ENCODE measurements at regions not wholly inside any gene's neighbourhood (a gene's known extent, or its start where the extent isn't known, plus 50 kb on each side); places are given as distances from the start of the nearest gene placed in this dataset.
"Not testable (repeated sequence)": the region's sequence is repeated elsewhere in the genome, so short reads cannot be mapped to it uniquely, and the experiment has no call there.

DNA sequence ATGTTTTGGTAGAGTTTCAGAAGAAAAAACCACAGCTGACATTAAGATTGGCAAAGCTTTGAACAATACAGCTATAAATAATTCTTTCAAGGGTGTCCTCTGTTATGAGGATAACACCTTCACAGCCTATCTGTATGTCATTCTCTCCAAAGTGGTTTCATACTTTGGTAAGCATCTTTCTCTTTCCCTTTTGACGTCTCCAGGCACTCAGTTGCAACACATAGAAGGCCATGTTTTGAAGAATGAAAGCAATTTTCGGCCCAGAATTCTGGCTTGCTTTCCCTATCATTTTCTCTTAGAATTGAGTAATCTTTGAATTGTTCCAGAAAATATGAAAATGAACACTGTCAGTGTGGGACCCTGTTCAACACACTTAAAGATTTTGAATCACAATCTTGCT is 200.0 kb upstream of the CBLB start:
- Mint-ChIP-seq H3K27me3 (ENCODE audit: low read depth, poor library complexity) (no peaks in the 10 kb centered on the region), H3K4me1 (no peaks in the 10 kb centered on the region), H3K27ac (no peak overlapping the region), H3K36me3 (ENCODE audit: low read depth) (no peaks in the 10 kb centered on the region), H3K9me3 (peaks cover 32% of the 10 kb centered on the region), H3K4me3 (no peak overlapping the region)
- no peak for DNase-seq
- TF ChIP-seq, protein P1, sequence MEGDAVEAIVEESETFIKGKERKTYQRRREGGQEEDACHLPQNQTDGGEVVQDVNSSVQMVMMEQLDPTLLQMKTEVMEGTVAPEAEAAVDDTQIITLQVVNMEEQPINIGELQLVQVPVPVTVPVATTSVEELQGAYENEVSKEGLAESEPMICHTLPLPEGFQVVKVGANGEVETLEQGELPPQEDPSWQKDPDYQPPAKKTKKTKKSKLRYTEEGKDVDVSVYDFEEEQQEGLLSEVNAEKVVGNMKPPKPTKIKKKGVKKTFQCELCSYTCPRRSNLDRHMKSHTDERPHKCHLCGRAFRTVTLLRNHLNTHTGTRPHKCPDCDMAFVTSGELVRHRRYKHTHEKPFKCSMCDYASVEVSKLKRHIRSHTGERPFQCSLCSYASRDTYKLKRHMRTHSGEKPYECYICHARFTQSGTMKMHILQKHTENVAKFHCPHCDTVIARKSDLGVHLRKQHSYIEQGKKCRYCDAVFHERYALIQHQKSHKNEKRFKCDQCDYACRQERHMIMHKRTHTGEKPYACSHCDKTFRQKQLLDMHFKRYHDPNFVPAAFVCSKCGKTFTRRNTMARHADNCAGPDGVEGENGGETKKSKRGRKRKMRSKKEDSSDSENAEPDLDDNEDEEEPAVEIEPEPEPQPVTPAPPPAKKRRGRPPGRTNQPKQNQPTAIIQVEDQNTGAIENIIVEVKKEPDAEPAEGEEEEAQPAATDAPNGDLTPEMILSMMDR (IDR thresholded peaks at IDR 0.05) = no peak

DNA sequence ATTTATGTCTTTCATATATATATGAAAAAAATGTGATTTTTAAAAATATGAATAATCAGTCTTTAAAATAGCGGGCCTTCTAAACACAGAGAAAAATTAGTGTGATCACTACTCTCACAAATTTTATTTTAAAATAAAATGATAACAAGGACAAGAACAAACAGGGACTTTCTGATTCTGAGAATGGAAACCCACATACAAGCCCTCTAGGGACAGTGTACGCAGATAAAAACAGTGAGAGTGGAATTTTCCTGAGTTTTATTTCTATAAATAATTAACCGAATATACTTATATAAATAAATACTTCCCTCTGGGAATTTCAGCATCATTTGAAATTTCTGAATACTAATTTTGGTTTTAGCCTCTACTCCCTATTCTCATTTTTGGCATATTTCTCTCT is 201.4 kb upstream of the CBLB start:
- Mint-ChIP-seq H3K36me3 (ENCODE audit: low read depth) (no peaks in the 10 kb centered on the region), H3K27ac (no peak overlapping the region)

DNA sequence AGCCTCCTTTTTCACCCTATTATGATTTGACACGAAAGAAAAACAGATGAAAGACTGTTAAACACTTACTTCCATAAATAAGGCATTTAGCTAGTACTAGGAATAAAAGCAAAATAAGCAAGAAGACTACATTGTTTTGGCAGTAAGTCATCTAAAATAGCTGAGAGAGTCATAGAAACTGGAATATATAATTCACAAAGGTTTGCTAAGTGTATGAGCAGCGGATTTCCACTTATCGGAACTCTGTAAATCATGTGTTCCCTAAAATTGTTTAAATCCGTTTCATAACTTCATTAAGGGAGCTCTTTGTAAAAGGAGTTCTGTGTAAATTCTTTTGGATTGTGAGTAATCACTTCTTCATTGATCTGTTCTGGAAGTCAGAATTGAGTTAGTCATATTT is 202.5 kb upstream of the CBLB start:
- Mint-ChIP-seq H3K27me3 (ENCODE audit: low read depth, poor library complexity) (no peaks in the 10 kb centered on the region), H3K36me3 (ENCODE audit: low read depth) (peaks cover 4% of the 10 kb centered on the region), H3K9me3 (peaks cover 28% of the 10 kb centered on the region), H3K4me1 (no peaks in the 10 kb centered on the region), H3K27ac (no peak overlapping the region), H3K4me3 (no peak overlapping the region)
- TF ChIP-seq, protein P1 (IDR thresholded peaks at IDR 0.05) = no peak
- DNase-seq = no peak

More for the DNA sequence above, 201.4 kb upstream of the CBLB start:
- TF ChIP-seq, protein P1 (IDR thresholded peaks at IDR 0.05) = no peak
- H3K4me3 Mint-ChIP-seq = no peak overlapping the region
- peaks cover 21% of the 10 kb centered on the region for H3K9me3 Mint-ChIP-seq
- no peaks in the 10 kb centered on the region for H3K27me3 Mint-ChIP-seq (ENCODE audit: low read depth, poor library complexity)
- no peaks in the 10 kb centered on the region for H3K4me1 Mint-ChIP-seq
- no peak for DNase-seq

DNA sequence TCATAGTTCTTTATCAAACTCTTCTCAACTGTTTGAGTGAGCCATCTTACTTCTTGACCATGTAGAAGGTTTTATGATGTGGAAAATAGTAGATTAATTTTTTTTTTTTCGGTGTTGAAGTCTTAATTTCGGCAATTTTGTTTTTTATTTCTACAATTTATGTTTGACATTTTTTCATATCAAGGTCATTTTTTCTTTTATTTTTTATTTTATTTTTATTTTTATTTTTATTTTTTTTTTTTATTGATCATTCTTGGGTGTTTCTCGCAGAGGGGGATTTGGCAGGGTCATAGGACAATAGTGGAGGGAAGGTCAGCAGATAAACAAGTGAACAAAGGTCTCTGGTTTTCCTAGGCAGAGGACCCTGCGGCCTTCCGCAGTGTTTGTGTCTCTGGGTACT is 203.8 kb upstream of the CBLB start:
- H3K4me1 Mint-ChIP-seq; H3K4me3 Mint-ChIP-seq; H3K27me3 Mint-ChIP-seq (ENCODE audit: low read depth, poor library complexity); DNase-seq; H3K27ac Mint-ChIP-seq; H3K36me3 Mint-ChIP-seq (ENCODE audit: low read depth): not testable (repeated sequence)
- H3K9me3 Mint-ChIP-seq = peaks cover 29% of the 10 kb centered on the region

DNA sequence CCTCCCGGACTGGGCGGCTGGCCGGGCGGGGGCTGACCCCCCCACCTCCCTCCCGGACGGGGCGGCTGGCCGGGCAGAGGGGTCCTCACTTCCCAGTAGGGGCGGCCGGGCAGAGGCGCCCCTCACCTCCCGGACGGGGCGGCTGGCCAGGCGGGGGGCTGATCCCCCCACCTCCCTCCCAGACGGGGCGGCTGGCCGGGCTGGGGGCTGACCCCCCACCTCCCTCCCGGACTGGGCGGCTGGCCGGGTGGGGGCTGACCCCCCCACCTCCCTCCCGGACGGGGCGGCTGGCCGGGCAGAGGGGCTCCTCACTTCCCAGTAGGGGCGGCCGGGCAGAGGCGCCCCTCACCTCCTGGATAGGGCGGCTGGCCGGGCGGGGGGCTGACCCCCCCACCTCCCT is 205.0 kb upstream of the CBLB start:
- H3K9me3 Mint-ChIP-seq = peaks cover 29% of the 10 kb centered on the region
- DNase-seq; H3K4me3 Mint-ChIP-seq; H3K4me1 Mint-ChIP-seq; H3K27me3 Mint-ChIP-seq (ENCODE audit: low read depth, poor library complexity); H3K27ac Mint-ChIP-seq; H3K36me3 Mint-ChIP-seq (ENCODE audit: low read depth): not testable (repeated sequence)

DNA sequence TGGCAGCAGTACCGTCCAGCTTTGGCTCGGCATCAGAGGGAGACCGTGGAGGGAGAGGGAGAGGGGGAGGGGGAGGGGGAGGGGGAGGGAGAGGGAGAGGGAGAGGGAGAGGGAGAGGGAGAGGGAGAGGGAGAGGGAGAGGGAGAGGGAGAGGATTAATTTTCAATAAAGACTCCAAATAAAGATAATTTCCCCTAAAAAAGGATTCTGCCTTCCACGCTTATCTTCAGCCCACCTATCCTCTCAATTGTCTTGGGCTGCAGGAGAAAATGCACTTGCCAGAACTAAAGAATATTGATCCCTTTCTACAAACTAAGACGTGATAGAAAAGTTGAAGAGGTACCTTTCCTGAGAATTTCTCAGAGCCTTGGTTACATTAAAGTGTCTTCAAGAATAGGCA is 206.9 kb upstream of the CBLB start:
- H3K9me3 Mint-ChIP-seq = peaks cover 27% of the 10 kb centered on the region
- DNase-seq; H3K4me3 Mint-ChIP-seq; H3K36me3 Mint-ChIP-seq (ENCODE audit: low read depth); H3K27ac Mint-ChIP-seq; H3K27me3 Mint-ChIP-seq (ENCODE audit: low read depth, poor library complexity); H3K4me1 Mint-ChIP-seq: not testable (repeated sequence)

DNA sequence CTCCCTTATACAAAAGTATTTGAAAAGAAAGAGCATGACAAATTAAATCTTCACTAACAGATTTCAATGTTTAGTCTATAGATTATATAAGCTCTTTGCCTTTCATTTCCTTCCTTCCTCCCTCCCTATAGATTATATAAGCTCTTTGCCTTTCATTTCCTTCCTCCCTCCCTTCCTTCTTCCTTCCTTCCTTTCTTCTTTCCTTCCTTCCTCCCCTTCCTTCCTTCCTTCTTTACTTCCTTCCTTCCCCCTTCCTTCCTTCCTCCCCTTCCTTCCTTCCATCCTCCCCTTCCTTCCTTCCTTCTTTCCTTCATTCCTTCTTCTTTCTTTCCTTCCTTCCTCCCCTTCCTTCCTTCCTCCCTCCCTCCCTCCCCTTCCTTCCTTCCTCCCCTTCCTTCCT is 209.8 kb upstream of the CBLB start:
- TF ChIP-seq, protein P1 (IDR thresholded peaks at IDR 0.05) = no peak
- no peak overlapping the region for H3K27ac Mint-ChIP-seq

More for the DNA sequence above, 209.8 kb upstream of the CBLB start:
- H3K27me3 Mint-ChIP-seq (ENCODE audit: low read depth, poor library complexity) = peaks cover 6% of the 10 kb centered on the region
- H3K9me3 Mint-ChIP-seq = peaks cover 9% of the 10 kb centered on the region
- no peak overlapping the region for H3K4me3 Mint-ChIP-seq
- H3K4me1 Mint-ChIP-seq = no peaks in the 10 kb centered on the region
- DNase-seq = no peak
- H3K36me3 Mint-ChIP-seq (ENCODE audit: low read depth) = peaks cover 4% of the 10 kb centered on the region
